Fibroblast of skin of abdomen (primary cell): ENCODE measurements at regions not wholly inside any gene's neighbourhood (a gene's known extent, or its start where the extent isn't known, plus 50 kb on each side); places are given as distances from the start of the nearest gene placed in this dataset.
A peak's percentile ranks its signal among the peaks of the same experiment; 100 is the strongest.
"Not testable (repeated sequence)": the region's sequence is repeated elsewhere in the genome, so short reads cannot be mapped to it uniquely, and the experiment has no call there.

Experiments
- DNase-seq: peaks from one replicate; pipeline ENCODE4 v3.0.0-alpha.2; 2013

GRCh38 chr21:38041493-38041892 is 125.2 kb upstream of the KCNJ6 start:
- no peak for DNase-seq

GRCh38 chr21:38042246-38042645 is 126.0 kb upstream of the KCNJ6 start:
- no peak for DNase-seq

GRCh38 chr21:38048167-38048566 is 131.9 kb upstream of the KCNJ6 start:
- DNase-seq = no peak

DNA sequence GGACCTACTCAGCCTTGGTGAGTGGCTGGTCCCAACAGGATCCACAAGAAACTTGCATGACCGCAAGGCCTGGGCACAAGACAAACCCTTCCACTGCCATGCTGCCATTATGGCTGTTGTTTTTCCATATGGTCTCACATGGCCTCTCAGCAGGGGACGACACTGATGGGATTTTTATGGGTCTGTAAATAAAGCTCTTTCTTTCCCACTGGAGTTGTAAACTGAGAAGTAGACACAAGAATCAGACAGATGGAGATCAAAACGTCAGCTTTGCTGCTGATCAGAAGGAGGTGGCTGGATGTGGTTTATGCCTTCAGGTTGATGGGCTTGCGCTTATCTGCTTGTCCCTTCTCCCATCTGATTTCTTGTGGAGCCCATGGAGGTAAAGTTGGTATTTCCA is 138.1 kb upstream of the KCNJ6 start:
- no peak for DNase-seq

- no peak for DNase-seq
Observed at GRCh38 chr21:38056481-38056880, 140.2 kb upstream of the KCNJ6 start.

GRCh38 chr21:38057626-38058025 is 141.4 kb upstream of the KCNJ6 start:
- DNase-seq = no peak

- no peak for DNase-seq
Observed at GRCh38 chr21:38060533-38060932, 144.3 kb upstream of the KCNJ6 start.

GRCh38 chr21:38067086-38067739 is 151.0 kb upstream of the KCNJ6 start:
- no peak for DNase-seq

GRCh38 chr21:38072489-38072888 is 156.2 kb upstream of the KCNJ6 start:
- DNase-seq = no peak

DNA sequence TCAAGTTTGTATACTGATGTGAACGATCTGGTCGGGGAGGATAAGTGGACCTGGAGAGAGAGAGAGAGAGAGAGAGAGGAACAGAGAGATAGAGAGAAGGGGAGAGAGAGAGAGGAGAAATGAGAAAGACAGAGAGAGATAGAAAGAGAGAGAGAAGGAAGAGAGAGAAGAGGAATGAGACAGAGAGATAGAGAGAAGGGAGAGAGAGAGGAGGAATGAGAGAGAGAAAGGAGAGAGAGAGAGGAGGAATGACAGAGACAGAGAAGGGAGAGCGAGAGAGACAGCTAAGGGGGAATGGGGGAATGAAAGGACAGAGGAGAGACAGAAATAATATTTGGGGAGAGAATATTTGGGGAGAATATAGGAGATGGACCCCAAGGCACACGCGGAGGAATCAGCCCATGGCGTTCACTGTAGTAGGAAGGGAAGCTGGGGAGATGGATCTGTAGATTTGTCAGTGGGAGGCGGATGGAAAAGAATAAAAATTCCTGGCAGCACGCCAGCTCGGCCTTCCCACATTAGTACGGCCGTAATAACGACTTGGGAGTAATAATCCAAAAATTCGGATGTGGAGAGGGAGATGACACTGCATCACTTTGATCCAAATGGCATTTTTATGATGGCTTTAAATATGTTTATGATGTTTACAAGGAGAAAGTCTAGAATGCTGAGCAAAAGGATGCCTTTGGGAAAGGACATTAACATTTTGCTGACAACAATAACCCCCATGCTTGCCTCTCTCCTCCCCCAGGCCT is 159.8 kb upstream of the KCNJ6 start:
- peak; percentile 5 for DNase-seq

DNA sequence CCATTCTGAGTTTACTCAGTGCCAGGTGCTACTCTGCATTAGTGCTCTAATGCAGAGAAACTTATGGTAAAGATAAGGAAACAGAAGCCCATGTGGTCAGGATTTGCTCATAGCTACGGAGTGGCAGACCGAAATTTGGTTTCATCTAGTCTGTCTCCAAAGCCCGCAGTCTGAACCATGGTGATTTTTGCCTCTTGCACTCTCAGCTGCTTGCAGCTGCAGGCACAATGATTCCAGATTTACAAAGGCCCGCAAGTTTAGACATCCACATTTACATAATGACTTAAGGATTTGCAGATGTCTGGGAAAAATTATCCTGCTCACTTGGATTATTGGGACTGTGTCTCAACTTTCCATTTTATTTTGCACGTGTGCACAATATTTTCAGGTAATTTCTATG is 161.3 kb upstream of the KCNJ6 start:
- peak; percentile 23 for DNase-seq

DNA sequence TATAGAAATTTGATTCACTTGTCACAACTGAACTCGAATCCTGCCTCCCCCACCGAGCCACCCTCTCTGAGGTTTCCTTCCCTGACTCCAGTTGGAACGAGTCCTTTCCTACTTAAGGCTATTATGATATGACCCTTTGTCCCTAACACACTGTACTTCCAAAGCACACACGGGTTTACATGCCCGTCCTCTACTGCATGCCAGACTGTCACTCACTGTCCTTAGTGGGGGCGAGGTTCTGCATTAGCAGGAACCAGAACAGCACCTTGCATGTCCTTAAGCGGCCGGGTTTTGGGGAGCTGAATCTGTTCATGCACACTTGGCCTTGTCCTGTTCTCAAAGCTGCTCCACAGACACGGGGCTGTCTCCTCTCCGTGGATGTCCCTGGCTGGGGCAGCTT is 164.6 kb upstream of the KCNJ6 start:
- DNase-seq = no peak

- no peak for DNase-seq
Observed at GRCh38 chr21:38081708-38082107, 165.5 kb upstream of the KCNJ6 start.

GRCh38 chr21:38082936-38083485 is 166.8 kb upstream of the KCNJ6 start:
- DNase-seq = no peak

DNA sequence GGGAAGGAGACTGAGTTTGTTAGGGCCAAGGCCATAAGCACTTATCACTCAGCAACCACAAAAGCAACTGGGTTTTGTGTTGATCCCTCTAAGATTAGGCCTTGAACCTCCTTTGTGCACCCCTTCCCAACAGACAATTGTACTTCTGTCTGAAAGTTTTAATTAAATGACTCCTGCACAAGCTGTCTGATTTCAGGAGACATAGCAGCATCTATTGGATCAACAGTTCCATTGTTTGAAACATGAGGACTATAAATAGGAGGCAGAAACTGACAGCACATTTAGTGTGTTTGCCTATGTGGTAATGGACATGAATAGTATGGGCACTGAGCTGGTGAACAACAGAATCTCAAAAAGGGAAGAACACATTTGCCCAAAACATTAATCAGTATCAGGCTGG is 167.3 kb upstream of the KCNJ6 start:
- DNase-seq = no peak

DNA sequence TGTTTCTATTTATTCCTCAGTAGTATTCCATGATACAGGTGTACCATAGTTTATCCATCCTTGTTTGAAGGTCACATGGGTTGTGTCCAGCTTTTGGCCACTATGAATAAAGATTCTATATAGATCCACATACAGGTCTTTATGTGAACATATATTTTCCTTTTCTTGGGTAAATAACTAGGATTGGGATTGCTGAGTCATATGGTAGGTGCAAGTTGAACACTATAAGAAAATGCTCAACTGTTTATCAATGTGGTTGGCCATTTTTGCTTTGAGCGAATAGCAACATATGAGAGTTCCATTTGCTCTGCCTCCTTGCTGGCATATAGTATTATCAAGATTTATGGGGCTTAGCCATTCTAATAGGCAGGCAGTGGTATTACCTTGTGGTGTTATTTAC is 170.2 kb upstream of the KCNJ15 start:
- DNase-seq = no peak

GRCh38 chr21:38088916-38089762 is 167.7 kb upstream of the KCNJ15 start:
- DNase-seq = no peak

GRCh38 chr21:38089763-38090046 is 167.1 kb upstream of the KCNJ15 start:
- no peak for DNase-seq

- DNase-seq = not testable (repeated sequence)
Observed at GRCh38 chr21:38091061-38091460, 165.7 kb upstream of the KCNJ15 start.

DNA sequence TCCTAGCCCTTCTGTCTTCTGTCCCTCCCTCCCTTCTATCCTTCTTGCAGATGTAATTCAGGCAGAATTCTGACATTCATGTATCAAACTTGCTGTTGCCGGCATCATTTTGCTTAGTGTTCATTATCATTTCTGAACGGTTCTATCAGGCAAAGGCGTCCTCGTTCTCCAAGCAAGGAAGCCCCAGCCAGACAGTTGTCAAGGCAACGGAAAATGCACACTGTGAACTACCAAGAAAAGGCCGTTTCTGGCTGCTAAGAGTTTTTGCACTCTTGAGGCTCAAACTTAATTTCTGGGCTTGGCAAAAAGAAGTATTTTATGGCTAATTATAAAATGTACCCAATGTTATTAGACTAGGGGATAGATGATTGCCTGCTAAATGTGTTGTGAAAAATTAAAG is 164.7 kb upstream of the KCNJ15 start:
- DNase-seq = no peak

DNA sequence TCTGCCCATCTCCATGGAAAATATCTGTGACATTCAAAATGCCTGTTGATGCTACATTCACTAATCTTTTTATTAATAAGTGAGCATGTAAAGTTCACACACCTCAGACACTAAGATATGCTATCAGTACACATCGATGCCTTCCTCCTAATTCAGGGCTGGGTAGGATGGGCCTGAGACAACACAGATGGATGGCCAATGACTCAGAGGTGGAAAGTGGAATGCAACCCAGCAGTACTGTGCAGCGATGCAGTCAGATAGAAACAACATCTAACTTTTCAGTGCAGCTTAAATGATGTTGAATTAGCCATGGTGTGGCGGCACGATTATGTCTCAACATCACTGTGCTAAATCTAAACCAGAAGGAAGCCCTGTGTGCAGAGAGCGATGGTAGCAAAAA is 161.6 kb upstream of the KCNJ15 start:
- peak; percentile 23 for DNase-seq

GRCh38 chr21:38097789-38098188 is 159.0 kb upstream of the KCNJ15 start:
- DNase-seq = no peak

DNA sequence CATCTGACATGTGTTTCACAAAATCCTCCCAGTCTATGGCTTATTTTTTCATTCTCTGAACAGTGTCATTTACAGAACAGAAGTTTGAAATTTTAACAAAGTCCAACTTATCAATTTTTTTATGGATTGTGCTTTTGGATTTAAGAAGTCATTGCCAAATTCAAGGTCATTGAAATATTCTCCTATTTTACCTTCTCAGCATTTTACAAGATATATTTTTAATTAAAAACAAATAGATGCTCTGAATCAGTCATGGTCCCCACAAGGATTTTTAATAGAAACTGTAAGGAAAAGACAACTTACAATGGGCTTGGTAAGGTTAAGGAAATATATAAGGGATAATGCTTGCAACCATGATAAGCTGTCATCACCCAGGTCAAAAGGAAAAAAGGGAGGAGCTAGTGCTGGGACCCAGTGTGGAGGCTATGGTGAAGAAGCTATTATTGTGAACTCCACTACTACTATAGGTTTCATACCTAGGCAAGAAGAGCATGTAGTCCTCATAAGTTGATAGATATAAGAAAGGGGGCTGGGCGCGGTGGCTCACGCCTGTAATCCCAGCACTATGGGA is 144.5 kb upstream of the KCNJ15 start:
- no peak for DNase-seq
